HL-60 (cell line): ENCODE measurements at regions not wholly inside any gene's neighbourhood (a gene's known extent, or its start where the extent isn't known, plus 50 kb on each side); places are given as distances from the start of the nearest gene placed in this dataset.

ENCODE experiments used
- DNase-seq, 2 experiments: peaks; one replicate each; pipeline ENCODE4 v3.0.0-alpha.2; 2010 to 2020; ENCODE audit warnings: low read depth in 1 of 2, low spot score in 1 of 2
- H3K27ac ChIP-seq: fragments of 250-450 bp; sonication (Bioruptor Pico); replicated peaks from 2 replicates; pipeline ENCODE4 v1.5.1; 2020; ENCODE audit warnings: mild to moderate bottlenecking, moderate library complexity
- H3K27me3 ChIP-seq: fragments of 250-450 bp; sonication (Bioruptor Pico); 2 replicates; pipeline ENCODE4 v1.5.1; 2021; ENCODE audit warnings: mild to moderate bottlenecking, moderate library complexity; ENCODE audit not compliant: insufficient read depth, poor library complexity, severe bottlenecking
- H3K4me3 ChIP-seq: replicated peaks from 2 replicates; pipeline ENCODE4 v1.5.1; 2011; ENCODE audit warnings: mild to moderate bottlenecking, control low read depth, low read length; ENCODE audit not compliant: insufficient read depth
- CTCF ChIP-seq: IDR thresholded peaks from one replicate; pipeline ENCODE4 v1.5.1; 2011; ENCODE audit warnings: low read length, control low read depth, inconsistent platforms; ENCODE audit not compliant: insufficient read depth
- GABPA ChIP-seq: IDR thresholded peaks from 2 replicates; pipeline ENCODE4 v1.6.1; 2012; ENCODE audit warnings: low read depth
- POLR2AphosphoS5 ChIP-seq: IDR thresholded peaks from 2 replicates; pipeline ENCODE4 v1.6.1; 2012; ENCODE audit warnings: low read depth
- REST ChIP-seq: IDR thresholded peaks from 2 replicates; pipeline ENCODE4 v1.6.1; 2012; ENCODE audit warnings: low read depth; ENCODE audit not compliant: insufficient replicate concordance
- SPI1 ChIP-seq: IDR thresholded peaks from 2 replicates; pipeline ENCODE4 v1.6.1; 2012; ENCODE audit warnings: low read depth, mild to moderate bottlenecking, borderline replicate concordance

GRCh38 chr5:155676967-155677366 lies 650.0 kb upstream of the SGCD start:
- no peak for DNase-seq
- H3K27me3 ChIP-seq: no peaks in the 10 kb centered on the region
- H3K4me3 ChIP-seq: no peak overlapping the region
- TF ChIP-seq POLR2AphosphoS5 (no peak), SPI1 (no peak), GABPA (no peak), REST (no peak), CTCF (no peak)
- no peak overlapping the region for H3K27ac ChIP-seq

- H3K27ac ChIP-seq: no peak overlapping the region
- H3K27me3 ChIP-seq: no peaks in the 10 kb centered on the region
- H3K4me3 ChIP-seq: no peak overlapping the region
- TF ChIP-seq POLR2AphosphoS5: no peak
- TF ChIP-seq GABPA: no peak
- no peak for TF ChIP-seq SPI1
- TF ChIP-seq REST: no peak
- no peak for TF ChIP-seq CTCF
- no peak for DNase-seq
These were observed 648.6 kb upstream of the SGCD start for GRCh38 chr5:155678371-155678770.

GRCh38 chr5:155679530-155679929 lies 647.4 kb upstream of the SGCD start:
- Histone ChIP-seq H3K27me3 (no peaks in the 10 kb centered on the region), H3K27ac (no peak overlapping the region), H3K4me3 (no peak overlapping the region)
- TF ChIP-seq REST (no peak), POLR2AphosphoS5 (no peak), GABPA (no peak), SPI1 (no peak), CTCF (no peak)
- no peak for DNase-seq
